Ovary (tissue), 7 donors: ENCODE measurements at regions not wholly inside any gene's neighbourhood (a gene's known extent, or its start where the extent isn't known, plus 50 kb on each side); places are given as distances from the start of the nearest gene placed in this dataset.

Experiments
- DNase-seq, 5 donors: peaks; one replicate each; pipeline ENCODE4 v3.0.0-alpha.2; 2019 to 2020
- H3K27ac ChIP-seq, 2 donors: fragments of 200-600 bp; one replicate each; pipeline versions ENCODE4 v1.5.1 to v1.8.0; 2019 to 2022
- H3K27me3 ChIP-seq: fragments of 200-600 bp; one replicate; pipeline ENCODE4 v1.8.0; 2022
- H3K36me3 ChIP-seq: fragments of 200-600 bp; sonication (generic); one replicate; pipeline ENCODE4 v1.5.1; 2019
- H3K4me1 ChIP-seq: one replicate; pipeline ENCODE4 v1.8.1; 2013; ENCODE audit warnings: mild to moderate bottlenecking, moderate library complexity; ENCODE audit not compliant: insufficient read depth
- H3K4me3 ChIP-seq: fragments of 200-600 bp; sonication (generic); one replicate; pipeline ENCODE4 v1.5.1; 2017
- H3K9me3 ChIP-seq, 2 donors: fragments of 200-600 bp in 1 of 2; sonication (generic) in 1 of 2; one replicate each; pipeline versions ENCODE4 v1.5.1 to v1.8.1; 2013 to 2019; ENCODE audit warnings: mild to moderate bottlenecking in 1 of 2, moderate library complexity in 1 of 2
- EP300 ChIP-seq: sonication (generic); formaldehyde crosslinking; IDR thresholded peaks from one replicate; pipeline ENCODE4 v1.6.1; 2017; ENCODE audit warnings: antibody characterized with exemption
- POLR2A ChIP-seq: fragments of 450-650 bp; IDR thresholded peaks from one replicate; pipeline ENCODE4 v1.6.1; 2017; ENCODE audit warnings: antibody characterized with exemption, mild to moderate bottlenecking, moderate library complexity
- whole genome bisulfite sequencing, 3 donors: extraction: QIAGEN DNeasy Blood & Tissue Kit in 1 of 3; methylation state at CpG; one replicate each; pipeline versions ENCODE4 v1.1.5 to v1.1.7; 2013 to 2017; 5-methylcytosine and 5-hydroxymethylcytosine counted together
- intact Hi-C, 4 donors: fragments of 100-400 bp; cut with DNase I; formaldehyde crosslinking; loops; one replicate each; pipeline versions ENCODE4 v1.11.0 to v1.15.1; 2022 to 2023
- TF ChIP-seq, protein P1 (sequence below), 3 donors: fragments of 450-650 bp in 2 of 3; fragments of 200-600 bp in 1 of 3; IDR thresholded peaks; one replicate each; pipeline versions ENCODE4 v1.5.1 to v1.8.0; 2016 to 2022; ENCODE audit warnings: antibody characterized with exemption in 3 of 3, mild to moderate bottlenecking in 1 of 3
- donor health status: DM: no; HTN: no; CAD: no; lungs with moderate emphysema.
- donor health status: DM: no; HTN: no; CAD: no.
- donor health status: Bipolar disorder and iron deficiency.
- donor health status: DM: no; HTN: no; CAD: no.
- donor health status: DM: yes; HTN: yes; CAD: no.

GRCh38 chr4:23476515-23477090 lies 413.2 kb downstream of the PPARGC1A start:
- no peak for DNase-seq
- Histone ChIP-seq H3K27me3 (no peaks in the 10 kb centered on the region), H3K36me3 (no peaks in the 10 kb centered on the region), H3K9me3 (no peaks in the 10 kb centered on the region), H3K4me1 (no peaks in the 10 kb centered on the region), H3K4me3 (no peak overlapping the region), H3K27ac (no peak overlapping the region)
- TF ChIP-seq POLR2A (no peak), EP300 (no peak)
- TF ChIP-seq, protein P1, sequence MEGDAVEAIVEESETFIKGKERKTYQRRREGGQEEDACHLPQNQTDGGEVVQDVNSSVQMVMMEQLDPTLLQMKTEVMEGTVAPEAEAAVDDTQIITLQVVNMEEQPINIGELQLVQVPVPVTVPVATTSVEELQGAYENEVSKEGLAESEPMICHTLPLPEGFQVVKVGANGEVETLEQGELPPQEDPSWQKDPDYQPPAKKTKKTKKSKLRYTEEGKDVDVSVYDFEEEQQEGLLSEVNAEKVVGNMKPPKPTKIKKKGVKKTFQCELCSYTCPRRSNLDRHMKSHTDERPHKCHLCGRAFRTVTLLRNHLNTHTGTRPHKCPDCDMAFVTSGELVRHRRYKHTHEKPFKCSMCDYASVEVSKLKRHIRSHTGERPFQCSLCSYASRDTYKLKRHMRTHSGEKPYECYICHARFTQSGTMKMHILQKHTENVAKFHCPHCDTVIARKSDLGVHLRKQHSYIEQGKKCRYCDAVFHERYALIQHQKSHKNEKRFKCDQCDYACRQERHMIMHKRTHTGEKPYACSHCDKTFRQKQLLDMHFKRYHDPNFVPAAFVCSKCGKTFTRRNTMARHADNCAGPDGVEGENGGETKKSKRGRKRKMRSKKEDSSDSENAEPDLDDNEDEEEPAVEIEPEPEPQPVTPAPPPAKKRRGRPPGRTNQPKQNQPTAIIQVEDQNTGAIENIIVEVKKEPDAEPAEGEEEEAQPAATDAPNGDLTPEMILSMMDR (IDR thresholded peaks at IDR 0.05), result no peak
- intact Hi-C loops, result no loop called here
- WGBS, 3 donors, result 79 to 94% (median 89%) methylated on average over 1 of the region's 1 CpG

DNA sequence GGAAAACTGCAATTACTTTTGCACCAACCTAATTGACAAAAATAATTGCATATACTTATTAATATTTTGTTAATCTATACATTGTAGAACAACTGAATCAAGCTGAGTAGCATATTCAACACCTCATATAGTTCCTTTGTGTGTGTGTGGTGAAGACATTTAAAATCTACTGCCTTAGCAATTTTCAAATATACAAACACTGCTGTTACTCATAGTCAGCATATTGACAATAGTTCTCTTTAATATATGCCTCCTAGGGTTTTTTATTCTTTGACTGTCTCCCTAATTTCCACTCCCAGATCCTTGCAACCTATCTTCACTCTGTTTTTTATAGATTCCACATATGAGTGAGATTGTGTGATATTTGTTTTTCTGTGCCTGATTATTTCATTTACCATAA lies 426.8 kb downstream of the PPARGC1A start:
- no peaks in the 10 kb centered on the region for H3K27me3 ChIP-seq
- TF ChIP-seq, protein P1 (IDR thresholded peaks at IDR 0.05), result no peak
- TF ChIP-seq EP300 (no peak), POLR2A (no peak)
- no peak overlapping the region for H3K27ac ChIP-seq
- no peaks in the 10 kb centered on the region for H3K9me3 ChIP-seq
- DNase-seq, result no peak
- H3K36me3 ChIP-seq, result no peaks in the 10 kb centered on the region
- intact Hi-C loops, result no loop called here
- no peaks in the 10 kb centered on the region for H3K4me1 ChIP-seq
- no peak overlapping the region for H3K4me3 ChIP-seq

- WGBS, 3 donors, result 23 to 53% (median 24%) methylated on average over 1 of the region's 1 CpG
- no peak for DNase-seq
- intact Hi-C loops, result no loop called here
- Histone ChIP-seq H3K9me3 (no peaks in the 10 kb centered on the region), H3K4me3 (no peak overlapping the region), H3K4me1 (no peaks in the 10 kb centered on the region), H3K27ac (no peak overlapping the region), H3K36me3 (no peaks in the 10 kb centered on the region), H3K27me3 (no peaks in the 10 kb centered on the region)
- TF ChIP-seq, protein P1 (IDR thresholded peaks at IDR 0.05), result no peak
- TF ChIP-seq EP300, result no peak
Measured at GRCh38 chr4:23458054-23458453, 431.8 kb downstream of the PPARGC1A start.

DNA sequence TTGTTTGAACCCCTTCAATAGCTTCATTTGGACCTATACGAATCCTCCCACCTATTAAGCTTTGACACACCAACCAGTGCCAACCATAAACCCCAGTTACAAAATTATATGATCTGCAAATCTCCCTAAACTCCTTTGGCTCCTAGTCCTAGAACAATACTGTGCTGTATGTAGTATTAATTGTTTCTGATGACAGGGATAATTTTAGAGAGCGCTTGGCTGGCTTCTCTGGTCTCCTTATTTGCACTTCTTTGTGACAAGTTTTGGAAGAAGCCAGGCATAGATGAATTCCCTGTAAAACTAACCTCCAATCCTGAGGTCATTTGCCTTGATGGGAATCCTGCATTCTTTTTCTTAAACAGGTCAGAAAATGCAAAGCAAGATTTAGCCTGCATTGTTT lies 433.0 kb downstream of the PPARGC1A start:
- Histone ChIP-seq H3K27ac (no peak overlapping the region), H3K27me3 (no peaks in the 10 kb centered on the region), H3K36me3 (no peaks in the 10 kb centered on the region), H3K4me3 (no peak overlapping the region), H3K9me3 (no peaks in the 10 kb centered on the region), H3K4me1 (no peaks in the 10 kb centered on the region)
- 88 to 96% (median 93%) methylated on average over 2 of the region's 2 CpGs for WGBS, 3 donors
- TF ChIP-seq EP300 (no peak), POLR2A (no peak)
- TF ChIP-seq, protein P1 (IDR thresholded peaks at IDR 0.05), result no peak
- intact Hi-C loops, result no loop called here
- no peak for DNase-seq
